NCI-H2029 treated with DMSO at 0.1 percent for 48 hours (cell line): ENCODE measurements at regions not wholly inside any gene's neighbourhood (a gene's known extent, or its start where the extent isn't known, plus 50 kb on each side); places are given as distances from the start of the nearest gene placed in this dataset.
"Not testable (repeated sequence)": the region's sequence is repeated elsewhere in the genome, so short reads cannot be mapped to it uniquely, and the experiment has no call there.

Source experiments
- DNase-seq: peaks from one replicate; lab custom pipeline; 2025; lab: John Stamatoyannopoulos, UW

- no peak for DNase-seq
Observed at GRCh38 chr5:158261674-158262367, 402.9 kb upstream of the CLINT1 start.

GRCh38 chr5:158256096-158256495, 397.2 kb upstream of the CLINT1 start:
- DNase-seq: no peak

- DNase-seq: no peak
Observed at GRCh38 chr5:158255609-158256008, 396.7 kb upstream of the CLINT1 start.

- DNase-seq: no peak
Observed at GRCh38 chr5:158246661-158247060, 387.7 kb upstream of the CLINT1 start.

- DNase-seq: no peak
Observed at GRCh38 chr5:158245513-158245912, 386.6 kb upstream of the CLINT1 start.

GRCh38 chr5:158244882-158245281, 385.9 kb upstream of the CLINT1 start:
- DNase-seq: no peak

- no peak for DNase-seq
Observed at GRCh38 chr5:158236511-158237335, 377.8 kb upstream of the CLINT1 start.

GRCh38 chr5:158235159-158235547, 376.2 kb upstream of the CLINT1 start:
- DNase-seq: no peak

GRCh38 chr5:158234323-158235158, 375.6 kb upstream of the CLINT1 start:
- no peak for DNase-seq

- DNase-seq: no peak
Observed at GRCh38 chr5:158233735-158234322, 374.9 kb upstream of the CLINT1 start.

GRCh38 chr5:158227314-158227713, 368.4 kb upstream of the CLINT1 start:
- not testable (repeated sequence) for DNase-seq

- no peak for DNase-seq
Observed at GRCh38 chr5:158226496-158226895, 367.6 kb upstream of the CLINT1 start.

- no peak for DNase-seq
Observed at GRCh38 chr5:158224253-158224652, 365.3 kb upstream of the CLINT1 start.

GRCh38 chr5:158223054-158223600, 364.2 kb upstream of the CLINT1 start:
- no peak for DNase-seq

GRCh38 chr5:158212917-158213316, 354.0 kb upstream of the CLINT1 start:
- DNase-seq: no peak

- DNase-seq: no peak
Observed at GRCh38 chr5:158212237-158212636, 353.3 kb upstream of the CLINT1 start.

- no peak for DNase-seq
Observed at GRCh38 chr5:158209219-158209908, 350.4 kb upstream of the CLINT1 start.

GRCh38 chr5:158207733-158208132, 348.8 kb upstream of the CLINT1 start:
- no peak for DNase-seq

GRCh38 chr5:158205992-158206391, 347.0 kb upstream of the CLINT1 start:
- DNase-seq: no peak

- DNase-seq: no peak
Observed at GRCh38 chr5:158203261-158203660, 344.3 kb upstream of the CLINT1 start.

- DNase-seq: no peak
Observed at GRCh38 chr5:158202801-158203200, 343.9 kb upstream of the CLINT1 start.
